Endothelial cell of umbilical vein (primary cell): ENCODE measurements at regions not wholly inside any gene's neighbourhood (a gene's known extent, or its start where the extent isn't known, plus 50 kb on each side); places are given as distances from the start of the nearest gene placed in this dataset.

Experiments
- BruUV-seq: library from RNA; stranded (reverse); fragments of 400-500 nt; replicated peaks from 2 replicates; lab custom pipeline; 2021; lab: Mats Ljungman, UMichigan
- CTCF ChIA-PET: fragments of 300-600, 350-600 bp; sonication (Branson Sonifier 250); formaldehyde crosslinking; loops from one replicate; lab custom pipeline; 2021; ENCODE audit warnings: antibody characterized with exemption, inconsistent platforms; lab: Charles Lee
- POLR2A ChIA-PET: fragments of 300-600, 350-600 bp; sonication (Branson Sonifier 250); formaldehyde crosslinking; loops from one replicate; lab custom pipeline; 2021; ENCODE audit warnings: antibody characterized with exemption, inconsistent platforms; lab: Charles Lee
- DNase-seq: peaks from one replicate; pipeline ENCODE4 v3.0.0-alpha.2; 2011; ENCODE audit warnings: low read depth, low spot score
- FAIRE-seq: peaks from 2 replicates; lab custom pipeline; 2011; peaks lifted over from hg19 to GRCh38; lab: Jason Lieb, UNC
- H2AFZ ChIP-seq: 2 replicates; pipeline ENCODE4 v1.6.0; 2012; ENCODE audit warnings: low read depth, low read length, control low read depth, inconsistent platforms
- H3K27ac ChIP-seq: 2 replicates; pipeline ENCODE4 v1.5.1; 2011; ENCODE audit warnings: low read depth, mild to moderate bottlenecking, control low read depth, low read length, moderate library complexity; ENCODE audit not compliant: insufficient read depth
- H3K27me3 ChIP-seq, 2 experiments: 2 replicates each; pipeline versions ENCODE4 v1.6.0 to v1.6.1; 2011; ENCODE audit warnings: low read length in 2 of 2, mixed read lengths in 1 of 2; ENCODE audit not compliant: control insufficient read depth in 2 of 2, insufficient read depth in 2 of 2
- H3K36me3 ChIP-seq, 2 experiments: 2 replicates in 1 of 2; 3 replicates in 1 of 2; pipeline ENCODE4 v1.5.1; 2011; ENCODE audit warnings: low read length in 2 of 2, mild to moderate bottlenecking in 1 of 2, moderate library complexity in 1 of 2; ENCODE audit not compliant: control insufficient read depth in 2 of 2, insufficient read depth in 2 of 2; ENCODE audit errors: extremely low read depth in 1 of 2
- H3K4me1 ChIP-seq: 3 replicates; pipeline ENCODE4 v1.5.1; 2011; ENCODE audit warnings: mild to moderate bottlenecking, low read length; ENCODE audit not compliant: control insufficient read depth, insufficient read depth; ENCODE audit errors: extremely low read depth
- H3K4me2 ChIP-seq: 2 replicates; pipeline ENCODE4 v1.6.1; 2011; ENCODE audit warnings: low read length, control low read depth, mixed read lengths; ENCODE audit not compliant: insufficient read depth
- H3K4me3 ChIP-seq, 3 experiments: fragments of 200-600 bp in 1 of 3; sonication (generic), shearing (Covaris generic) in 1 of 3; replicated peaks in 1 of 3; 2 replicates each; pipeline ENCODE4 v1.5.1; 2011 to 2016; ENCODE audit warnings: control low read depth in 3 of 3, low read length in 3 of 3, mild to moderate bottlenecking in 2 of 3, inconsistent platforms in 1 of 3, low read depth in 1 of 3, moderate library complexity in 1 of 3; ENCODE audit not compliant: insufficient read depth in 1 of 3
- H3K79me2 ChIP-seq: 2 replicates; pipeline ENCODE4 v1.6.0; 2012; ENCODE audit warnings: low read length, inconsistent platforms; ENCODE audit not compliant: control insufficient read depth, insufficient read depth
- H3K9ac ChIP-seq: replicated peaks from 2 replicates; pipeline ENCODE3; 2011; ENCODE audit warnings: low read length, control low read depth; ENCODE audit not compliant: insufficient read depth; ENCODE audit errors: extremely low read depth
- H3K9me1 ChIP-seq: replicated peaks from 3 replicates; pipeline ENCODE4 v1.6.0; 2011; ENCODE audit warnings: mild to moderate bottlenecking, low read length; ENCODE audit not compliant: control insufficient read depth, insufficient read depth; ENCODE audit errors: extremely low read depth
- H3K9me3 ChIP-seq: replicated peaks from 2 replicates; pipeline ENCODE4 v1.5.1; 2012; ENCODE audit warnings: low read length, inconsistent platforms; ENCODE audit not compliant: control insufficient read depth, insufficient read depth
- H4K20me1 ChIP-seq: replicated peaks from 2 replicates; pipeline ENCODE3; 2011; ENCODE audit warnings: mild to moderate bottlenecking, low read length; ENCODE audit not compliant: control insufficient read depth, insufficient read depth; ENCODE audit errors: extremely low read depth
- EZH2 ChIP-seq: IDR thresholded peaks from 2 replicates; pipeline ENCODE4 v1.6.1; 2012; ENCODE audit warnings: borderline replicate concordance, low read depth, mild to moderate bottlenecking, moderate library complexity, low read length, inconsistent platforms; ENCODE audit not compliant: severe bottlenecking
- FOS ChIP-seq: IDR thresholded peaks from 2 replicates; pipeline ENCODE4 v1.6.1; 2011; ENCODE audit warnings: mild to moderate bottlenecking, low read length, moderate library complexity, borderline replicate concordance; ENCODE audit not compliant: insufficient read depth
- GATA2 ChIP-seq: IDR thresholded peaks from 2 replicates; pipeline ENCODE4 v1.7.0; 2011; ENCODE audit warnings: low read depth, mild to moderate bottlenecking, moderate library complexity, mixed read lengths, low read length; ENCODE audit not compliant: insufficient read length, insufficient read depth
- JUN ChIP-seq: IDR thresholded peaks from 2 replicates; pipeline ENCODE4 v1.6.1; 2011; ENCODE audit warnings: borderline replicate concordance, low read depth; ENCODE audit not compliant: insufficient read length, insufficient read depth
- MYC ChIP-seq: IDR thresholded peaks from one replicate; pipeline ENCODE4 v1.6.1; 2011; ENCODE audit warnings: mild to moderate bottlenecking, low read depth, low read length
- POLR2A ChIP-seq: IDR thresholded peaks from 2 replicates; pipeline ENCODE4 v1.6.1; 2012; ENCODE audit warnings: low read depth, mild to moderate bottlenecking, control low read depth, low read length
- POLR2AphosphoS5 ChIP-seq: IDR thresholded peaks from 2 replicates; pipeline ENCODE4 v1.6.1; 2012; ENCODE audit warnings: low read depth, mild to moderate bottlenecking, control low read depth, low read length, moderate library complexity; ENCODE audit not compliant: insufficient read depth
- dilution Hi-C: fragments of 300-500 bp; cut with MboI; formaldehyde crosslinking; loops from one replicate; pipeline ENCODE4 v1.15.0; 2019; ENCODE audit warnings: low sequenced_read_pairs; ENCODE audit not compliant: extremely low pct_ligation_motif_present
- intact Hi-C: fragments of 100-400 bp; cut with micrococcal nuclease; formaldehyde crosslinking; loops from one replicate; pipeline ENCODE4 v1.10.0; 2022
- TF ChIP-seq, protein P1 (sequence below), 2 donors: IDR thresholded peaks; 1 replicate in 1 of 2; 2 replicates in 1 of 2; pipeline ENCODE4 v1.5.1; 2011; ENCODE audit warnings: low read length in 2 of 2, mild to moderate bottlenecking in 2 of 2, moderate library complexity in 2 of 2, control low read depth in 1 of 2, inconsistent platforms in 1 of 2, low read depth in 1 of 2; ENCODE audit not compliant: insufficient read depth in 1 of 2; ENCODE audit errors: extremely low read depth in 1 of 2
- TF ChIP-seq, protein P2 (sequence below): IDR thresholded peaks from 2 replicates; pipeline ENCODE4 v1.6.1; 2011; ENCODE audit not compliant: insufficient read depth, insufficient read length

DNA sequence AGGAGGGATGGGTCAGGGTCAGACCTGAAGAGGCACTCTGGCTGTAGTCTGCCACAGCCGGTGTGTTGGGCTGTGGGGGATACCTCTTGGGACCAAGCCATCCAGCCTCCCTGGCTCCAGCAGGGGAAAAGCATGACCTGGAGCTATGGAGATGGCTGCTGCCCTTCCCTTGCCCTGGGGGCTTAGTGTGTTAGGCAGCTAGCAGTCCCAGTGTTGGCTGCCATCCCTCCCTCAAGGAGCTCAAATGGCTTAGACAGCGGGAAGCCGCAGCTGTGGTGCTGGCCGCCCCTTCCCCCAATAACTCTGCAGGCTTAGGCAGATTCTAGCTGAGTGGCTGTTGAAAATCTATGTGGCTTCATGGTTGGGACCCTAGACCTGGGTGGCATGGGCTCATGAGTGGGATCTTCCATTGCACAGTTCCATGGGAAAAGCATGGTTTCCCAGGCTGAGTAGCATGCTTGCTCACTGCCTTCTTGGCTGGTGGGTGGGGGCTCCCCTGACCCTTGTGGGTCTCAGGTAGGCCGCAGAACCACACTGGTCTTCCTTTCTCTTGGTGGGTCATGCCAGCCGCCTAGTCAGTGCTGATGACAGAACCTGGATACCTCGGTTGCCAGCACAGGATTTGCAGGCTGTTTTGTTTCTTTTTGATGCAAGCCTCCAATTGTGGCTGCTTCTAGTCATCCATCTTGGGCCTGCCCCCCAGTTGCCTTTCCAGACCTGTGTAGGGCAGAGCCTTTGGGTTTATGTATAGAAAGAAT is 69.0 kb upstream of the AHI1 start:
- Histone ChIP-seq H3K27ac (no peak overlapping the region), H3K9me1 (no peaks in the 10 kb centered on the region), H3K79me2 (no peaks in the 10 kb centered on the region), H3K4me3 (no peak overlapping the region), H3K9ac (no peak overlapping the region), H3K36me3 (no peaks in the 10 kb centered on the region), H3K27me3 (no peaks in the 10 kb centered on the region), H2AFZ (no peak overlapping the region), H4K20me1 (no peaks in the 10 kb centered on the region), H3K4me2 (no peak overlapping the region), H3K4me1 (peaks cover 9% of the 10 kb centered on the region), H3K9me3 (no peaks in the 10 kb centered on the region)
- intact Hi-C loops, result no loop called here
- ChIA-PET POLR2A (no interaction called here), CTCF (no interaction called here)
- no peak for DNase-seq
- BruUV-seq, result no TSS peak
- TF ChIP-seq, protein P1, sequence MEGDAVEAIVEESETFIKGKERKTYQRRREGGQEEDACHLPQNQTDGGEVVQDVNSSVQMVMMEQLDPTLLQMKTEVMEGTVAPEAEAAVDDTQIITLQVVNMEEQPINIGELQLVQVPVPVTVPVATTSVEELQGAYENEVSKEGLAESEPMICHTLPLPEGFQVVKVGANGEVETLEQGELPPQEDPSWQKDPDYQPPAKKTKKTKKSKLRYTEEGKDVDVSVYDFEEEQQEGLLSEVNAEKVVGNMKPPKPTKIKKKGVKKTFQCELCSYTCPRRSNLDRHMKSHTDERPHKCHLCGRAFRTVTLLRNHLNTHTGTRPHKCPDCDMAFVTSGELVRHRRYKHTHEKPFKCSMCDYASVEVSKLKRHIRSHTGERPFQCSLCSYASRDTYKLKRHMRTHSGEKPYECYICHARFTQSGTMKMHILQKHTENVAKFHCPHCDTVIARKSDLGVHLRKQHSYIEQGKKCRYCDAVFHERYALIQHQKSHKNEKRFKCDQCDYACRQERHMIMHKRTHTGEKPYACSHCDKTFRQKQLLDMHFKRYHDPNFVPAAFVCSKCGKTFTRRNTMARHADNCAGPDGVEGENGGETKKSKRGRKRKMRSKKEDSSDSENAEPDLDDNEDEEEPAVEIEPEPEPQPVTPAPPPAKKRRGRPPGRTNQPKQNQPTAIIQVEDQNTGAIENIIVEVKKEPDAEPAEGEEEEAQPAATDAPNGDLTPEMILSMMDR (IDR thresholded peaks at IDR 0.05; ENCODE audit: extremely low read depth in 1 of 2, insufficient read depth in 1 of 2, low read depth in 1 of 2, low read length in 2 of 2), result no peak
- no peak for TF ChIP-seq POLR2AphosphoS5
- no peak for TF ChIP-seq MYC
- TF ChIP-seq EZH2, result no peak
- TF ChIP-seq GATA2, result no peak
- no peak for TF ChIP-seq POLR2A
- TF ChIP-seq FOS, result no peak
- TF ChIP-seq, protein P2, sequence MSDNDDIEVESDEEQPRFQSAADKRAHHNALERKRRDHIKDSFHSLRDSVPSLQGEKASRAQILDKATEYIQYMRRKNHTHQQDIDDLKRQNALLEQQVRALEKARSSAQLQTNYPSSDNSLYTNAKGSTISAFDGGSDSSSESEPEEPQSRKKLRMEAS, result no peak
- no peak for TF ChIP-seq JUN
- dilution Hi-C loops, result no loop called here
- FAIRE-seq, result no peak
